H1 (cell line): ENCODE measurements at regions not wholly inside any gene's neighbourhood (a gene's known extent, or its start where the extent isn't known, plus 50 kb on each side); places are given as distances from the start of the nearest gene placed in this dataset.

Experiments used
- BCL11A ChIP-seq, 2 experiments: IDR thresholded peaks; one replicate each; pipeline ENCODE4 v1.6.1; 2011; ENCODE audit warnings: low read depth in 2 of 2, low read length in 2 of 2, mild to moderate bottlenecking in 2 of 2
- CREB1 ChIP-seq: IDR thresholded peaks from 2 replicates; pipeline ENCODE4 v1.6.1; 2012; ENCODE audit warnings: inconsistent platforms
- CTCF ChIP-seq, 3 experiments: IDR thresholded peaks; 1 replicate in 2 of 3; 2 replicates in 1 of 3; pipeline versions ENCODE4 v1.5.1 to v1.6.1; 2011; ENCODE audit warnings: low read length in 3 of 3, mild to moderate bottlenecking in 3 of 3, inconsistent platforms in 2 of 3, low read depth in 1 of 3, moderate library complexity in 1 of 3; ENCODE audit not compliant: insufficient read depth in 1 of 3; ENCODE audit errors: control extremely low read depth in 1 of 3
- EZH2 ChIP-seq: fragments of 200-600 bp; sonication (generic); IDR thresholded peaks from 2 replicates; pipeline ENCODE4 v1.7.1; 2012; ENCODE audit warnings: low read depth, mild to moderate bottlenecking, moderate library complexity, low read length, inconsistent platforms; ENCODE audit not compliant: severe bottlenecking
- HDAC6 ChIP-seq: IDR thresholded peaks from one replicate; pipeline ENCODE4 v1.7.1; 2012; ENCODE audit warnings: low read depth, mild to moderate bottlenecking, inconsistent platforms, low read length, moderate library complexity
- KDM1A ChIP-seq: fragments of 200-600, 300-600 bp; sonication (generic); IDR thresholded peaks from 2 replicates; pipeline ENCODE4 v1.7.1; 2016; ENCODE audit warnings: mild to moderate bottlenecking, low read length, borderline replicate concordance
- MAX ChIP-seq: IDR thresholded peaks from 2 replicates; pipeline ENCODE4 v1.6.1; 2012; ENCODE audit warnings: inconsistent platforms
- RNF2 ChIP-seq: fragments of 200-900, 300-1000 bp; sonication (generic); IDR thresholded peaks from 2 replicates; pipeline ENCODE4 v1.7.1; 2016; ENCODE audit warnings: borderline replicate concordance, low read depth, mild to moderate bottlenecking, antibody characterized with exemption, low read length; ENCODE audit not compliant: poor library complexity, severe bottlenecking; ENCODE audit errors: missing control alignments
- RXRA ChIP-seq: IDR thresholded peaks from 2 replicates; pipeline ENCODE4 v1.6.1; 2011; ENCODE audit warnings: low read depth, mild to moderate bottlenecking, low read length, moderate library complexity; ENCODE audit not compliant: insufficient read depth
- SRF ChIP-seq: IDR thresholded peaks from 2 replicates; pipeline ENCODE4 v1.6.1; 2011; ENCODE audit warnings: mild to moderate bottlenecking, low read depth, low read length, moderate library complexity

- TF ChIP-seq MAX, result no peak
- no peak for TF ChIP-seq SRF
- TF ChIP-seq EZH2, result no peak
- TF ChIP-seq CREB1, result no peak
- TF ChIP-seq CTCF (IDR thresholded peaks at IDR 0.05; ENCODE audit: control extremely low read depth in 1 of 3, insufficient read depth in 1 of 3, low read depth in 1 of 3, low read length in 3 of 3), result no peak
- no peak for TF ChIP-seq RXRA
- TF ChIP-seq KDM1A, result no peak
- no peak for TF ChIP-seq RNF2
- no peak for TF ChIP-seq BCL11A (IDR thresholded peaks at IDR 0.05; ENCODE audit: low read depth in 2 of 2, low read length in 2 of 2)
- TF ChIP-seq HDAC6, result no peak
Observed at GRCh38 chr10:90293616-90294015, 564.2 kb downstream of the HTR7 start.
